HG03135 (cell line): ENCODE measurements at regions not wholly inside any gene's neighbourhood (a gene's known extent, or its start where the extent isn't known, plus 50 kb on each side); places are given as distances from the start of the nearest gene placed in this dataset.
"Not testable (repeated sequence)": the region's sequence is repeated elsewhere in the genome, so short reads cannot be mapped to it uniquely, and the experiment has no call there.

Experiments
- ATAC-seq: cut with Tn5 transposase; IDR thresholded peaks from one replicate; pipeline ENCODE4 v1.9.1; 2021; ENCODE audit warnings: mild to moderate bottlenecking, moderate library complexity; ENCODE audit not compliant: unreplicated experiment

DNA sequence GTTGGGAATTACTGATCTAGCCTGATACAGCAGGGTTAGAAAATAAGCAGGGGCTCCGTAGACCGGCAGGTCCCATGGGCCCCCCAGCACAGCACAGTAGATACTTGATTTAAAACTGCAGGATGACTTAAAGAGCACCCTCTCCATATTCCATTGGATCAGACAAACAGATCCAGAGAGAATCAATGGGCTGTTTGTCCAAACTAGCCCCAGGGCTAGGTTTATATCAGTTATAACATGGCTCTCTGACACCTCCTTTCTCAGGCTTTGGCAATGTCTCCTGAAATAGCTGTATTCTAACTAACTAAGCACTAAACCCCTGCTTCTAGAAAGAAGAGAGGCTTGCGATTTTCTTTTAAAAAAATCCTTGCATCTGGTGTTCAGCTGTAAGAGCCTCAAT, 100.4 kb upstream of the GALNT18 start:
- ATAC-seq, result no peak

DNA sequence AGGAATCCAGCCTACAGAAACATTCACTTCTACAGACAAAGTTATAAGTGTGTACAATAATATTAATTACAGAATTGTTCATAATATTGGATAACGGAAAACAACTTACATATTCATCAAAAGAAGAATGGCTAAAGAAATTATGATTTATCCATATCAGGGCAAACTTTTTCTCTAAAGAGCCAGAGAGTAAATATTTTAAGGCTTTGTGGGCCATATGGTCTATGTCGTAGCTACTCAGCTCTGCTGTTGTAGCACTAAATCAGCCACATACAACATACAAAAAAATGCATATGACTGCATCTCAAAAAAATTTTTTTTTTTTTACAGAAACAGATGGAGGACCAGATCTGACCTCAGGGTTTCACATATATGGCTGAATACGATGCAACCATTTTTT, 96.7 kb upstream of the GALNT18 start:
- no peak for ATAC-seq

DNA sequence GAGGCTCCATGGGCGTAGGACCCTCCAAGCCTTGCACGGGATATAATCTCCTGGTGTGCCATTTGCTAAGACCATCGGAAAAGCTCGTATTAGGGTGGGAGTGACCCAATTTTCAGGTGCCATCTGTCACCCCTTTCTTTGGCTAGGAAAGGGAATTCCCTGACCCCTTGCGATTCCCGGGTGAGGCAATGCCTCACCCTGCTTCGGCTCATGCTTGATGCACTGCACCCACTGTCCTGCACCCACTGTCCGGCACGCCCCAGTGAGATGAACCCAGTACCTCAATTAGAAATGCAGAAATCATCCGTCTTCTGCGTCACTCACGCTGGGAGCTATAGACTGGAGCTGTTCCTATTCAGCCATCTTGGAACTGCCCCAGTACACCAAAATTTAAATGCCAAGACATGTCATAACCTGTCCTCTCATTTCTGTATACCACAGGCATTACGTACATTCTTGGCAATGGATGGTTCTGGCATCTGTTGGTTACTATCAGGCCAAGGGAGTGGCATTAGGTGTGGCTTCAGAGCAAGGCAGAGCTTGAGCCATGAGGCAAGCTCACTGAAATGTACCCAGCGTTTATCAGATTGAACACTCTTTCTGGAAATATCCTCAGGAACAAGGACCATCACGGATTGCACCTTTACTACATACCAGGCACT, 95.4 kb upstream of the GALNT18 start:
- ATAC-seq, result no peak

DNA sequence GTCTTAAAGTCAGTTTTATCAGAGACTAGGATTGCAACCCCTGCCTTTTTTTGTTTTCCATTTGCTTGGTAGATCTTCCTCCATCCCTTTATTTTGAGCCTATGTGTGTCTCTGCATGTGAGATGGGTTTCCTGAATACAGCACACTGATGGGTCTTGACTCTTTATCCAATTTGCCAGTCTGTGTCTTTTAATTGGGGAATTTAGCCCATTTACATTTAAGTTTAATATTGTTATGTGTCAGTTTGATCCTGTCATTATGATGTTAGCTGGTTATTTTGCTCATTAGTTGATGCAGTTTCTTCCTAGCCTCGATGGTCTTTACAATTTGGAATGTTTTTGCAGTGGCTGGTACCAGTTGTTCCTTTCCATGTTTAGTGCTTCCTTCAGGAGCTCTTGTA, 93.3 kb upstream of the GALNT18 start:
- not testable (repeated sequence) for ATAC-seq

DNA sequence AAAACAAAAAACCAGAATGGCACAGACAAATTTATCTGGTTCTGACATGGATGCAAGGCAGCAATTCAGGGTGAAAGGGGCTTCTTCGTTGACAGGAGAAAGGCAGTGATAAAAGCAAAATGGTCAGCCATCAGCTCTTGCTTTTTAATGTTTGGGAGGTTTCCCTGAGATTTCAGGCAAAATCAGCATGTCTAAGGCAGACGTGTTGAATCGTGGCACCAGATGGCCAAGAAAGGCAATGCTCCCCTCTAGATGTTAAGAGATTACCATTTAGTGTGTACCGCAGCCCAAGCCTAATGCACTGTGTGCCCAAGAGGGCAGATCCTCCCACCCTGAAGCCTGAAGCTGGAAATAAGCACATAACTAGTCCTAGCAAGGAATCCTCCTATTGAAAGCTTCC, 88.8 kb upstream of the GALNT18 start:
- no peak for ATAC-seq

DNA sequence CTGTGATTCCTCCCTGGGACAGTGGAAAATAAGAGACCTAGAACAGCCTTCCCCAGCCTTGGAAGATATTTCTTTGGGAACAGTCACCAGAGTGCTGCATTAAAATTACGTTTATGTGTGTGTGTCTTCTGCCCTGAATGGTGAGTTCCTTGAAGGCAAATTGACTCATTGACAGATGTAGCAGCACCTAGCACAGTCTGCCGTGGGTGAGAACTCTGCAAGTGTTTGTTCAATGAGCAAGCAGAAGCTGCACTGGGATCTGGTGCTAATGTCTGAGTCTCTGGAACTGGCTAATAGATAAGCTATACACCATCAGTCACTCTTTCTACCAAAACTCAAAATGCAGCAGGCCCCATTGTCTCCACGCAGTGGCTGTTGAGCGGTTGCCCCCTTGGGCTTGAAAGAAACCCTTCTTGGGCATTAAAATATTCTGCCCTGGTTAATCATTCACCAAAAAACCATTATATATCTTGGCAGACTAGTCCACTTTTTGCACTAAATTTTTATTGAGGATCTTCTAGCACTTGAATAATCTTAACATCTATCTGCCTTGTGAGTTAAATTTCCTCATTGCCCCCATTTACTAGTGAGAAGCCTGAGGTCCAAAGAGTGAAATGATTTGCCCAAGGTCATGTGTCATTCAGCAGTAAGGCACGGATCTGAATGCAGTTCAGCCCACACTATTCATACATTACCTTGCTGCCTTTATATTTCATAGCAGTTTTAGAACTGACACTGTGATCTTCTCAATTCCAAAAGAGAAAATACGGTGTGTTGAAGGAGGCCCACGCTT, 87.8 kb upstream of the GALNT18 start:
- no peak for ATAC-seq

DNA sequence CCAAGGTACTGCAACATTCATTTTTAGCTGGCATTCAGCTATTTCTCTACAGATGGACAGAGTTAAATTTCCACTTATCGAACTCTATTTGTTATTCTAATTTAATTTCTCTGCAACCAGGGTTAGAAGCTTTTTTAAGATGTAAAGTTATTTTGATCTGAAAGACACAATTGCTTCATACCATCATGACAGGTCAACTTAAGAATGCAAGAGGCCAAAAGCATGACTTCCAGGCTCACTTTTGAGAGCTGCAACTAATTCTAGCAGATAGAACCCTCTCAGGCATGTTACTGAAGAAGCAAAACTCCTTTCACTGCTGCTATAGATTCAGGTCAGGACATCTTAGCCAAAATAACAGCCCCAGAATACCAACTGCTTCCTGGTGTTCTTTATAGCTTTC, 86.5 kb upstream of the GALNT18 start:
- ATAC-seq, result no peak

DNA sequence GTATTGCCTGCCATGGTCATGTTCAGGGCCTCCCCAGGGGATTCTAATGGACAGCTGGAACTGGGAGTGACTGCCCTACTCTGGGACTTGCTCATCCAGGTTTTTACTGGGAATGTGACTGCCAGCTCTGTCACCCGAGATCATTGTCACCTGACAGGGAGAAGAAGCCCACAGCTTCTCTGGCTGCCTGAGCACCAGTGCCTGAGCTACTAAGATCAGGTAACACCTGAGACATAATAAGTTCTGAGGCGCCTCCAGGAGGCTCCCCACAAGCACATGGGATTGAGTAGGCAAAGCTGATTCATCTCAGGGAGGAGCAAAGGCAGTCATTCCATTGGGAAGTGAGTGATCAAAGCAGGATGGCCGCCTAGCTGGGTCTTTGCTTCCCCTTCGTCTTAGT, 84.2 kb upstream of the GALNT18 start:
- no peak for ATAC-seq

DNA sequence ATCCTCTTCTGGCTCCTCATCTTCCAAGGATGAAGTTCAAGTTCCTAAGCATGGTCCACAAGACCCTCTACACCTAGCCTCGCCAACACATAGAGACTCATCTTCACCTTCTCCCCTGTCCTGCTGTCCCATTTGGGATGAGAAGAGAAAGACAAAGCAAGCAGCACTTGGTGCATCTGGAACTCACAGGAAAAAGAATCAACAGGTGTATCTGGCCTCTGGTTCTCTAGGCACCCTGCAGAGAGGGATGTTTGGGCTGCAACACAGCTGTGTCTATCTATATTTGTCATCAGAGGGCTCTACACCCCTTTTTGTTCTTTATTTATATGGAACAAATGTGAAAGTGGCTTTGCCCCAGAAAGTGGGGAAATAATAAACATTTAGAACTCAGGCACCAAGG, 82.1 kb upstream of the GALNT18 start:
- ATAC-seq, result no peak

DNA sequence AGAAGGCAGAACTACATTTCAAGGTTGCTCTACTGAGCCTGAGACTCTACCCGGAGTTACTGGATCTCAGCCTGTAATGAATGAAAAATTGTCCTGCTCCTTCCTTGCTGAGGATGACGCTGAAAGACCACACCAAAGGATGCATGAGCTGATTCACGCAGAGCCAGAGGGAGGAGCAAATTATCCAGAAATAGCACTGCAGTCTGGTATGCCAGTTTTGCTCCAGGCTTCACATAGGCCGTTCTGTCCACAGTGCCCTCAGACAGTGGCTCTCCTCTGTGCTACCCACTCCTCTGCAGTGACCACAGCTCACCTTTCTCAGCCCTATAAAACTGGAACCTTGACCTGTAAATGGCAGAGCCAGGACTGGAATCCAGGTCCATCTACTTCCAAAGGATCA, 79.3 kb upstream of the GALNT18 start:
- ATAC-seq, result no peak

DNA sequence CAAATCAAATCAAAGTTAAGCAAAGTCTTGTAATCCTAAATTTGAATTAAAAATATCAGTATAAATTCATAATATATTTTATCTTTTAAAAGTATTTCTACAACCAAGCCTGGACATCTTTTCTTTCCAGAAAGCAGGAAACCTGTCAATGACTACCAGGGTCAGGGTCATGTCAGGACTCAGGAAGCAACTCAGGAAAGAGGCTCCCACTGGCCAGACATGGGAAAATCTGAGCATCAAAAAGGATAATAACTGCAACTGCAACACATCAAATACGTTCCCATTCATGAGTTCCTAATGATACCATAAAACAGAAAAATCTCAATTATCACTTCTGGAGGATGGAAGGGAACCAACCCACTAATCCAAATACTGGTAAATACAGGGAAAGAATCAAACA, 76.0 kb upstream of the GALNT18 start:
- no peak for ATAC-seq

DNA sequence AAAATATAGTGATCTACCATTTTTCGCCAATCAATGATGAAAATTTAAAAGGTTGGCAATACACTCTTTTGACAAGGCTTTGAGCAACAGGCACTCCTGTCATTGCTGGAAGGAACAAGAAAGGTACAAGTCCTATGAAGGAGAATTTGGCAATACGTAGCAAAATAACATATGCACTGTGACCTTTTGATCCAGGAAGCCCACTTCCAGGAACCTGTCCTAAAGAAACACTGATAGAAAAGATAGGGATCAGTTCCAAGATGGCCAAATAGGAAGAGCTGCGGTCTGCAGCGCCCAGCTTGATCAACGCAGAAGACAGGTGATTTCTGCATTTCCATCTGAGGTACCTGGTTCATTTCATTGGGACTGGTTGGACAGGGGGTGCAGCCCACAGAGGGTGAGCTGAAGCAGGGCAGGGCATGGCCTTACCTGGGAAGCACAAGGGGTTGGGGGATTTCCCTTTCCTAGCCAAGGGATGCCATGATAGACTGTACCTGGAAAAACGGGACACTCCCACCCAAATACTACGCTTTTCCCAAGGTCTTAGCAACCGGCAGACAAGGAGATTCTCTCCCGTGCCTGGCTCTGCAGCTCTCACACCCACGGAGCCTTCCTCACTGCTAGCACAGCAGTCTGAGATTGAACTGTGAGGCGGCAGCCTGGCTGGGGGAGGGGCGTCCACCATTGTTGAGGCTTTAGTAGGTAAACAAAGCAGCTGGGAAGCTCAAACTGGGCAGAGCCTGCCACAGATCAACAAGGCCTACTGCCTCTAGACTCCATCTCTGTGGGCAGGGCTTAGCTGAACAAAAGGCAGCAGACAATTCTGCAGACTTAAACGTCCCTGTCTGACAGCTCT, 69.7 kb upstream of the GALNT18 start:
- no peak for ATAC-seq

DNA sequence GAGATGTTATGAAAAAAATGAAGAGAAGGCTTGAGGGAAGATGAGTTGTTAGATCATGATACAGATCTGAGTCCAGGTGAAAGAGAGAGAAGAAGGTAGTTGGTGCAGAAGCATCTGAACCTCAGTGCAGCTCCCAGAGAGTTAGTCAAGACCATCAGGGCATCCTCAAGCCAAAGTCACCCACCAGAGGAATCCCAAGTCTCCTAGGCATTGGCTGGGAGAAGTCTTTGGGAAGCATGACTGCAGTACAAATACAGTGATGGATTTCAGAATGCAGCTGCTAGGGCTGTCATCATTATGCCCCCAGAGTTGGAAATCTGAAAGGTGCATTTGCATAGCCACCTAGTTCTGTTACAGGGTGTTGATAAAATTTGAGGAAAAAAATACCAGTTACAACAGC, 59.7 kb upstream of the GALNT18 start:
- ATAC-seq, result no peak

DNA sequence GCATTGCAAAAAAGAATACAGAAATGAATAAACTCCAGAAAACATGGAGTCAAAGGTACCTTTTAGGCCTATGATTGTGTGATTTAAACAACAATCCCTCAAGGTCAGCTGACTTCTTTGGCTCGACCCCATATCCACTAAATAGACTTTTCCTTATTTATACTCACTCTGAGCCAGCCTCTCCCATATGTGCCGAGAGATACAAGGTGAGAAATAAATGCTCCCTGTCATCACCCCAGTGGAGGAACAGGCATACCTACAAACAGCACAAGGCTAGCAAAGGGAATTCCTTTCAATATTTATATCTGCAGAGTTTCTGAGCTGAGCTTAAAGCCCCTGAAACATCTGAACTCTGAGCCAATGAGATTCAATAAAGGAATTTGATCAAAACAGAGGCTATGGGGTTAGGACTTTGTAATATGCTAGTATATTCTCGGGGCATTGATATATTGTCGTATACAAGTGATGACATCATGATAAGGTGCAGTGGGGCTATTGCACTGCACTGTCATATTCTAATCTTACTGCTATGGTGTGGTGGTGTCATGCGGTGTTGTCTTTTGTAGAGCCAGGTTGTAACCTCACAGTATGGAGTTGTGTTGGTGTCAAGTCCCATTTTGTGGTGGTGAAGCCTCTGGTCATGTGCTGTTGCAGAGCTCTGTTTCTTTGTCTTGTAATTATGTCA, 56.0 kb upstream of the GALNT18 start:
- no peak for ATAC-seq

DNA sequence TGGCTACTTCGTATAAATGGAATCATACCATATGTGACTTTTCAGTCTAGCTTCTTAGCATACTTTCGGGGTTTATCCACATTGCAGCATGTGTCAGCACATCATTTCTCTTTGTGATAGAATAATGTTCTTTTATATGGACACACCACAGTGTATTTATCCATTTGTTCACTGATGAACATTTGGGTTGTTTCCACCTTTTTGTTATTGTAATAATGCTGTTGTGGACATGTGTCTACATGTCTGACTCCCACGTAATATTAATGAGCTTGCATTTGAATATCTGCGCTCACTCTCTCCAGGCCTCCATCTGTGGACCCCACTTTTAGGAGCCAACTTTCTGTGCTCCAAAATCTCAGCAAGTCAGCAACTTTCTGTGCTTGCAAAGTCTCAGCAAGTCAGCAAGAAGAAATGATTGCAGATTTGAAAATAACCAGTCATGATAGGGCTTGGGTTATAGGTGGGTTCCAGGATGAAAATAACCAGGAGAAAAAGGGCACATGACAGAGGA, 53.9 kb upstream of the GALNT18 start:
- ATAC-seq, result no peak

DNA sequence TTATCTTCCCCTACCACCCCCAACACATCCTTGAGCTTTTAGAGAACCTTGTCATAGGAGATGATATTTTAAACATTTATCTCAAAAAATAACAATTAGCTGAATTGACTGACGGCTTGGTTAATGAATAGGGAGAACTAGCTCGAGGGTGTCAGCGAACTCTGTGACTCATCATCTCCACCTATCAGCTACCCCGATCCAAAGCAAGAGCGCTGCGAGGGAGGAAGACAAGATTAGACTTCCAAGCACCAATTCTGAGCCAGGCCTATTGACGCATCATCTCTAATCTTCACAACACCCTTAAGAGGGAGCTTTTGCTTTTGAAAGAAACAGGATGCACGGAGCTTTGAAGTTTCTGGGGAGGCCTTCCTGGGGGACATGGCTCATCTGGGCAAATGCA, 51.0 kb upstream of the GALNT18 start:
- ATAC-seq, result no peak

DNA sequence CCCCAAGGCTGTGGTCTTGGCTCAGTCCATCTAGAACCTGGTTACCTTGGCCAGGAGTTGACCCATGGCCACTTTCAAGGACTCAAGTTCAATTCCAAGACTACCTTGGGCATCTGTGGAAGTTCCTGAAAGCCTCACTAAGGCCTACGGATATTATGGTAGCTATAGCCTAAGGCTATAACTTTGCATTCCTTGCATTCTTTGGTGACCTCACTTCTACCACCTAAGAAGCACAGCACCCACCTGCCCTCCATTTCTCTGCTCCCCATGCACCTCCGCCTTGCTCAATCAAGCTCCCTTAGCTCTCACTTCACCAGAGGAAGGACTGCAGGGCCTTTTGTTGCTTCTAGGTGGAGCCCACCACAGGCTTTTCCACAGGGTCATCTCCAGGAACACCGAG, 50.3 kb upstream of the GALNT18 start:
- no peak for ATAC-seq
